Fibroblast of lung (primary cell): ENCODE measurements at regions not wholly inside any gene's neighbourhood (a gene's known extent, or its start where the extent isn't known, plus 50 kb on each side); places are given as distances from the start of the nearest gene placed in this dataset.
A peak's percentile ranks its signal among the peaks of the same experiment; 100 is the strongest.

ENCODE experiments used
- DNase-seq, 2 donors: peaks; one replicate each; pipeline versions ENCODE4 v3.0.0 to v3.0.0-alpha.2; 2010; ENCODE audit warnings: low read depth in 2 of 2
- H2AFZ ChIP-seq: 2 replicates; pipeline ENCODE4 v1.5.1; 2012; ENCODE audit warnings: low read length, control low read depth, inconsistent platforms
- H3K27ac ChIP-seq: 2 replicates; pipeline ENCODE4 v1.5.1; 2011; ENCODE audit warnings: low read length, control low read depth; ENCODE audit not compliant: insufficient read depth
- H3K27me3 ChIP-seq: 2 replicates; pipeline ENCODE4 v1.5.1; 2011; ENCODE audit warnings: mild to moderate bottlenecking, low read length; ENCODE audit not compliant: control insufficient read depth, insufficient read depth
- H3K36me3 ChIP-seq: 2 replicates; pipeline ENCODE4 v1.5.1; 2011; ENCODE audit warnings: low read length; ENCODE audit not compliant: control insufficient read depth, insufficient read depth
- H3K4me1 ChIP-seq: 2 replicates; pipeline ENCODE4 v1.5.1; 2011; ENCODE audit warnings: low read length; ENCODE audit not compliant: control insufficient read depth, insufficient read depth; ENCODE audit errors: extremely low read depth
- H3K4me2 ChIP-seq: 2 replicates; pipeline ENCODE4 v1.5.1; 2011; ENCODE audit warnings: low read length, control low read depth; ENCODE audit not compliant: insufficient read depth; ENCODE audit errors: extremely low read depth
- H3K4me3 ChIP-seq, 4 experiments: fragments of 200-600 bp in 1 of 4; sonication (generic) in 1 of 4; replicated peaks in 1 of 4; 2 replicates each; pipeline ENCODE4 v1.5.1; 2011 to 2016; ENCODE audit warnings: low read length in 4 of 4, low read depth in 3 of 4, mild to moderate bottlenecking in 3 of 4, control low read depth in 2 of 4, inconsistent platforms in 1 of 4, mixed read lengths in 1 of 4; ENCODE audit not compliant: insufficient read depth in 1 of 4; ENCODE audit errors: control extremely low read depth in 1 of 4
- H3K79me2 ChIP-seq: 2 replicates; pipeline ENCODE4 v1.5.1; 2012; ENCODE audit warnings: mild to moderate bottlenecking, low read length, inconsistent platforms; ENCODE audit not compliant: control insufficient read depth, insufficient read depth
- H3K9ac ChIP-seq: 2 replicates; pipeline ENCODE4 v1.5.1; 2011; ENCODE audit warnings: mild to moderate bottlenecking, low read length, control low read depth; ENCODE audit not compliant: insufficient read depth
- H3K9me3 ChIP-seq: 2 replicates; pipeline ENCODE4 v1.5.1; 2012; ENCODE audit warnings: low read depth, low read length; ENCODE audit not compliant: control insufficient read depth, insufficient read depth
- H4K20me1 ChIP-seq: 2 replicates; pipeline ENCODE4 v1.5.1; 2011; ENCODE audit warnings: low read length; ENCODE audit not compliant: control insufficient read depth, insufficient read depth; ENCODE audit errors: extremely low read depth
- EZH2 ChIP-seq: IDR thresholded peaks from 2 replicates; pipeline ENCODE4 v1.5.1; 2012; ENCODE audit warnings: low read length, control low read depth, mild to moderate bottlenecking; ENCODE audit errors: missing control alignments
- TF ChIP-seq, protein P1 (sequence below), 2 donors: IDR thresholded peaks in 1 of 2; conservative IDR thresholded peaks in 1 of 2; 1 replicate in 1 of 2; 2 replicates in 1 of 2; pipeline ENCODE4 v1.5.1; 2011 to 2012; ENCODE audit warnings: low read length in 2 of 2, control low read depth in 1 of 2, inconsistent platforms in 1 of 2, low read depth in 1 of 2, mild to moderate bottlenecking in 1 of 2

GRCh38 chr10:8278099-8278498 lies 223.6 kb downstream of the GATA3 start:
- no peak overlapping the region for H3K4me3 ChIP-seq
- no peak overlapping the region for H2AFZ ChIP-seq
- no peak overlapping the region for H3K9ac ChIP-seq
- no peaks in the 10 kb centered on the region for H3K36me3 ChIP-seq
- H3K4me2 ChIP-seq: no peak overlapping the region
- DNase-seq: no peak
- no peak overlapping the region for H3K27ac ChIP-seq
- H3K4me1 ChIP-seq: no peaks in the 10 kb centered on the region
- TF ChIP-seq EZH2: no peak
- TF ChIP-seq, protein P1, sequence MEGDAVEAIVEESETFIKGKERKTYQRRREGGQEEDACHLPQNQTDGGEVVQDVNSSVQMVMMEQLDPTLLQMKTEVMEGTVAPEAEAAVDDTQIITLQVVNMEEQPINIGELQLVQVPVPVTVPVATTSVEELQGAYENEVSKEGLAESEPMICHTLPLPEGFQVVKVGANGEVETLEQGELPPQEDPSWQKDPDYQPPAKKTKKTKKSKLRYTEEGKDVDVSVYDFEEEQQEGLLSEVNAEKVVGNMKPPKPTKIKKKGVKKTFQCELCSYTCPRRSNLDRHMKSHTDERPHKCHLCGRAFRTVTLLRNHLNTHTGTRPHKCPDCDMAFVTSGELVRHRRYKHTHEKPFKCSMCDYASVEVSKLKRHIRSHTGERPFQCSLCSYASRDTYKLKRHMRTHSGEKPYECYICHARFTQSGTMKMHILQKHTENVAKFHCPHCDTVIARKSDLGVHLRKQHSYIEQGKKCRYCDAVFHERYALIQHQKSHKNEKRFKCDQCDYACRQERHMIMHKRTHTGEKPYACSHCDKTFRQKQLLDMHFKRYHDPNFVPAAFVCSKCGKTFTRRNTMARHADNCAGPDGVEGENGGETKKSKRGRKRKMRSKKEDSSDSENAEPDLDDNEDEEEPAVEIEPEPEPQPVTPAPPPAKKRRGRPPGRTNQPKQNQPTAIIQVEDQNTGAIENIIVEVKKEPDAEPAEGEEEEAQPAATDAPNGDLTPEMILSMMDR (conservative IDR thresholded peaks at IDR 0.05 in 1 of 2, IDR thresholded peaks at IDR 0.05 in 1 of 2; ENCODE audit: low read depth in 1 of 2, low read length in 2 of 2): no peak
- H4K20me1 ChIP-seq: no peaks in the 10 kb centered on the region
- no peaks in the 10 kb centered on the region for H3K9me3 ChIP-seq
- no peaks in the 10 kb centered on the region for H3K79me2 ChIP-seq
- no peaks in the 10 kb centered on the region for H3K27me3 ChIP-seq

GRCh38 chr10:8279598-8279997 lies 225.1 kb downstream of the GATA3 start:
- no peak for TF ChIP-seq EZH2
- TF ChIP-seq, protein P1 (conservative IDR thresholded peaks at IDR 0.05 in 1 of 2, IDR thresholded peaks at IDR 0.05 in 1 of 2; ENCODE audit: low read depth in 1 of 2, low read length in 2 of 2): no peak
- no peaks in the 10 kb centered on the region for H3K79me2 ChIP-seq
- H3K4me1 ChIP-seq: no peaks in the 10 kb centered on the region
- H3K4me3 ChIP-seq: no peak overlapping the region
- H3K9me3 ChIP-seq: no peaks in the 10 kb centered on the region
- no peak overlapping the region for H2AFZ ChIP-seq
- no peaks in the 10 kb centered on the region for H4K20me1 ChIP-seq
- no peaks in the 10 kb centered on the region for H3K36me3 ChIP-seq
- no peak overlapping the region for H3K9ac ChIP-seq
- H3K27me3 ChIP-seq: no peaks in the 10 kb centered on the region
- no peak overlapping the region for H3K4me2 ChIP-seq
- peak in 1 of 2 donors; percentile 89 for DNase-seq
- no peak overlapping the region for H3K27ac ChIP-seq

DNA sequence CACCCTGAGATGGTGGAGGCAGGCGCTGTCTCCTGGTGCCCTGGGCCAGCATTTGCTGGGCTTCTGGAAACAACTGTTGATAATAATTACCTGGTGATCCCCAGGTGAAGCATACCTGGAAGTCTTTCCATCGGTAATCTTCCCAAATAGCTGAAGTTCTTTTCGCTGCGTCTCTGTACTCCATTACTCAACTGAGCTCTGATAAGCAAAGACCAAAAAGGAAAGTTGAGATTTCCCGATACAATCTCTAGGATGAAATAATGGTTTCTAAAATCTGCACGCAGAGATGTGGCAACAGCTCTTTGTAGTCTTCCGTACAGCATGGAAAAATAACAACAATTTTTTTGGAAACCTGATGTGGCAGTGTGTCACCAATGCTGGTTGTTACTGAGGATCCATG lies 226.5 kb downstream of the GATA3 start:
- H3K27ac ChIP-seq: no peak overlapping the region
- no peaks in the 10 kb centered on the region for H3K36me3 ChIP-seq
- H4K20me1 ChIP-seq: no peaks in the 10 kb centered on the region
- DNase-seq: no peak
- no peak overlapping the region for H3K4me3 ChIP-seq
- no peak overlapping the region for H3K9ac ChIP-seq
- no peaks in the 10 kb centered on the region for H3K79me2 ChIP-seq
- no peak overlapping the region for H3K4me2 ChIP-seq
- TF ChIP-seq, protein P1 (conservative IDR thresholded peaks at IDR 0.05 in 1 of 2, IDR thresholded peaks at IDR 0.05 in 1 of 2; ENCODE audit: low read depth in 1 of 2, low read length in 2 of 2): no peak
- TF ChIP-seq EZH2: no peak
- no peaks in the 10 kb centered on the region for H3K9me3 ChIP-seq
- H2AFZ ChIP-seq: no peak overlapping the region
- no peaks in the 10 kb centered on the region for H3K27me3 ChIP-seq
- H3K4me1 ChIP-seq: no peaks in the 10 kb centered on the region
